Naive thymus-derived CD8-positive, alpha-beta T cell (primary cell): ENCODE measurements at regions not wholly inside any gene's neighbourhood (a gene's known extent, or its start where the extent isn't known, plus 50 kb on each side); places are given as distances from the start of the nearest gene placed in this dataset.
"Not testable (repeated sequence)": the region's sequence is repeated elsewhere in the genome, so short reads cannot be mapped to it uniquely, and the experiment has no call there.

Source experiments
- ATAC-seq, 2 donors: fragments of 150-1000 bp; cut with Tn5 transposase in 1 of 2; sonication (Bioruptor Pico), chemical (Tn5 transposase) in 1 of 2; 1 replicate in 1 of 2; 2 replicates in 1 of 2; pipeline ENCODE4 v1.10.0; 2021; ENCODE audit warnings: mild to moderate bottlenecking in 2 of 2, moderate library complexity in 2 of 2
- POLR2A ChIA-PET: fragments of 350-600 bp; sonication (Branson Sonifier 250); formaldehyde crosslinking; loops from one replicate; lab custom pipeline; 2021; ENCODE audit warnings: antibody characterized with exemption; lab: Charles Lee
- DNase-seq, 10 donors: peaks; one replicate each; pipeline versions ENCODE4 v3.0.0 to v3.0.0-alpha.2; 2020 to 2022
- H3K27ac Mint-ChIP-seq, 10 donors: one replicate each; pipeline ENCODE4 v1.8.0; 2020 to 2022; ENCODE audit warnings: mild to moderate bottlenecking in 10 of 10, mixed read lengths in 10 of 10, moderate library complexity in 4 of 10, inconsistent platforms in 1 of 10
- H3K27me3 Mint-ChIP-seq, 5 donors: one replicate each; pipeline ENCODE4 v1.8.0; 2021 to 2022; ENCODE audit warnings: mixed read lengths in 5 of 5
- H3K36me3 Mint-ChIP-seq, 3 donors: one replicate each; pipeline ENCODE4 v1.8.0; 2020 to 2022; ENCODE audit warnings: mixed read lengths in 3 of 3, mild to moderate bottlenecking in 2 of 3, inconsistent platforms in 1 of 3
- H3K4me1 Mint-ChIP-seq, 4 donors: one replicate each; pipeline ENCODE4 v1.8.0; 2021 to 2022; ENCODE audit warnings: mixed read lengths in 4 of 4
- H3K4me3 Mint-ChIP-seq, 10 donors: one replicate each; pipeline ENCODE4 v1.8.0; 2020 to 2022; ENCODE audit warnings: mild to moderate bottlenecking in 10 of 10, mixed read lengths in 10 of 10, moderate library complexity in 6 of 10, inconsistent platforms in 1 of 10
- H3K9me3 Mint-ChIP-seq, 9 donors: one replicate each; pipeline ENCODE4 v1.8.0; 2020 to 2022; ENCODE audit warnings: mixed read lengths in 9 of 9, mild to moderate bottlenecking in 3 of 9, inconsistent platforms in 1 of 9, moderate library complexity in 1 of 9

DNA sequence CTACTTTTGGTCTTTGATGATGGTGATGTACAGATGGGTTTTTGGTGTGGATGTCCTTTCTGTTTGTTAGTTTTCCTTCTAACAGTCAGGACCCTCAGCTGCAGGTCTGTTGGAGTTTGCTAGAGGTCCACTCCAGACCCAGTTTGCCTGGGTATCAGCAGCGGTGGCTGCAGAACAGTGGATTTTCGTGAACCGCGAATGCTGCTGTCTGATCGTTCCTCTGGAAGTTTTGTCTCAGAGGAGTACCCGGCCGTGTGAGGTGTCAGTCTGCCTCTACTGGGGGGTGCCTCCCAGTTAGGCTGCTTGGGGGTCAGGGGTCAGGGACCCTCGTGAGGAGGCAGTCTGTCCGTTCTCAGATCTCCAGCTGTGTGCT, 56.6 kb upstream of the TNFAIP8 start:
- not testable (repeated sequence) for DNase-seq, H3K27me3 Mint-ChIP-seq, ATAC-seq
- Mint-ChIP-seq H3K4me3 (peak overlapping the region; percentile 84 to 97 (median 92)), H3K36me3 (peaks cover 0 to 14% (median 11%) of the 10 kb centered on the region in 3 donors), H3K9me3 (peaks cover 0 to 31% (median 9%) of the 10 kb centered on the region in 9 donors), H3K27ac (peak overlapping the region; percentile 89 to 100 (median 99)), H3K4me1 (peaks cover 31 to 77% (median 54%) of the 10 kb centered on the region in 4 donors)
- POLR2A ChIA-PET = interaction anchor here (0.7 to 3.2 kb wide), 16 partner anchors 9 to 229 kb away, joined by 3 to 22 read pairs (median 6); partner anchors contain the start of gene DMXL1

DNA sequence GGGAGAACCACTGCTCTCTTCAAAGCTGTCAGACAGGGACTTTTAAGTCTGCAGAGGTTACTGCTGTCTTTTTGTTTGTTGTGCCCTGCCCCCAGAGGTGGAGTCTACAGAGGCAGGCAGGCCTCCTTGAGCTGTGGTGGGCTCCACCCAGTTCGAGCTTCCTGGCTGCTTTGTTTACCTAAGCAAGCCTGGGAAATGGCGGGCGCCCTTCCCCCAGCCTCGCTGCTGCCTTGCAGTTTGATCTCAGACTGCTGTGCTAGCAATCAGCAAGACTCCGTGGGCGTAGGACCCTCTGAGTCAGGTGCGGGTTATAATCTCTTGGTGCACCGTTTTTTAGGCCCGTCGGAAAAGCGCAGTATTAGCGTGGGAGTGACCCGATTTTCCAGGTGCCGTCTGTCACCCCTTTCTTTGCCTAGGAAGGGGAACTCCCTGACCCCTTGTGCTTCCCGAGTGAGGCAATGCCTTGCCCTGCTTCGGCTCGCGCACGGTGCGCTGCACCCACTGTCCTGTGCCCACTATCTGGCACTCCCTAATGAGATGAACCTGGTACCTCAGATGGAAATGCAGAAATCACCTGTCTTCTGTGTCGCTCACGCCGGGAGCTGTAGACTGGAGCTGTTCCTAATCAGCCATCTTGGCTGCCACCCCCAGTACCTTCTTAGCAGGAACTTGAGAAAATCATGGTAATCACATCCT, 56.1 kb upstream of the TNFAIP8 start:
- DNase-seq = peak; percentile 72 to 94 (median 89)
- Mint-ChIP-seq H3K4me3 (peak overlapping the region; percentile 84 to 97 (median 92)), H3K9me3 (peaks cover 0 to 26% (median 9%) of the 10 kb centered on the region in 9 donors), H3K4me1 (peaks cover 36 to 78% (median 58%) of the 10 kb centered on the region in 4 donors), H3K27ac (peak overlapping the region; percentile 89 to 100 (median 99)), H3K36me3 (peaks cover 0 to 13% (median 11%) of the 10 kb centered on the region in 3 donors)
- not testable (repeated sequence) for H3K27me3 Mint-ChIP-seq
- POLR2A ChIA-PET = interaction anchor here (0.7 to 3.2 kb wide), 19 partner anchors 10 to 312 kb away, joined by 3 to 22 read pairs (median 6); partner anchors contain the start of gene DMXL1
- peak; percentile 41 to 59 for ATAC-seq

DNA sequence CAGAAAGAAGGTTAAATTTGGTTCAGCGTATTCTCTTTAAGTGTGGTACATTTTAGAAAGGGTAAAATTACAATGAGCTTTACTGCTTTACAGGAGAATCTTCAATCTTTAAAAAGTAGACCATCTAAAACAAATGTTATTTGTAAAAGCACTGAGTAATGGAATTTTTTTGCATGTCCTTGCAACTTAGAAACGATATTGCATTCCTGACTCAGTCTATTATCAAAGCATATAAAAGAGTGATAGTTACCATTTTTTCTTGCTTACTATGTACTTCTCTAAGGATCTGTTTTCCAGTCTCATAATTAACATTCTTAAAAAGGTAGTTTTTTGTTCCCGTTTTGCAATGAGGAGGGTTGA, 55.5 kb upstream of the TNFAIP8 start:
- peak overlapping the region; percentile 84 to 97 (median 92) for H3K4me3 Mint-ChIP-seq
- H3K27me3 Mint-ChIP-seq = no peaks in the 10 kb centered on the region
- ATAC-seq (no peak), DNase-seq (no peak)
- POLR2A ChIA-PET = interaction anchor here (1.2 to 3.2 kb wide), 17 partner anchors 9 to 312 kb away, joined by 3 to 22 read pairs (median 6); partner anchors contain the start of gene DMXL1
- H3K9me3 Mint-ChIP-seq = peaks cover 0 to 21% (median 9%) of the 10 kb centered on the region in 9 donors
- H3K27ac Mint-ChIP-seq = peak overlapping the region; percentile 89 to 100 (median 99)
- H3K36me3 Mint-ChIP-seq = peaks cover 0 to 14% (median 12%) of the 10 kb centered on the region in 3 donors
- H3K4me1 Mint-ChIP-seq = peaks cover 36 to 83% (median 63%) of the 10 kb centered on the region in 4 donors

DNA sequence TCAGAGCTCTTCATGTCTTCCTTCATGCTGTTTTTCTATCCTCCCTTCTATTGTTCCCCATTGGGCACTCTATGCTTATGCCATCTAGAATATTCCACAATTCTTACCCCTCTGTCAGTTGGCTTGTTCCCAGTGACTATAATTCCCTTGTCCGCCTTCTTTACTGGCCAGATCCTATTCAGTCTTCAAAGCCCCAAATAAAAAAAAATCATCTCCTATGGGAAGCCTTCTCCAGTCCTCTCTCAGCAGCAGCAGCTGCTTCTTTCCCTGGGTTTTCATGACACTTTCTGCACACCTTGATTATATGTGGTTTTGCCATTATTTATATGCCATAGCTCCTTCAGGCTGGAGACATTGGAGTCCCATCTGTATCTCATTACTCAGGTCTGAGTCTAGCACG, 54.6 kb upstream of the TNFAIP8 start:
- Mint-ChIP-seq H3K4me3 (peak overlapping the region; percentile 84 to 97 (median 92)), H3K4me1 (peaks cover 41 to 89% (median 72%) of the 10 kb centered on the region in 4 donors), H3K9me3 (peaks cover 0 to 18% (median 9%) of the 10 kb centered on the region in 9 donors), H3K27ac (peak overlapping the region; percentile 89 to 100 (median 99)), H3K27me3 (no peaks in the 10 kb centered on the region), H3K36me3 (peaks cover 0 to 20% (median 13%) of the 10 kb centered on the region in 3 donors)
- no peak for DNase-seq
- no peak for ATAC-seq
- POLR2A ChIA-PET = interaction anchor here (1.3 to 3.2 kb wide), 11 partner anchors 8 to 313 kb away, joined by 3 to 22 read pairs (median 16); partner anchors contain the start of gene DMXL1

DNA sequence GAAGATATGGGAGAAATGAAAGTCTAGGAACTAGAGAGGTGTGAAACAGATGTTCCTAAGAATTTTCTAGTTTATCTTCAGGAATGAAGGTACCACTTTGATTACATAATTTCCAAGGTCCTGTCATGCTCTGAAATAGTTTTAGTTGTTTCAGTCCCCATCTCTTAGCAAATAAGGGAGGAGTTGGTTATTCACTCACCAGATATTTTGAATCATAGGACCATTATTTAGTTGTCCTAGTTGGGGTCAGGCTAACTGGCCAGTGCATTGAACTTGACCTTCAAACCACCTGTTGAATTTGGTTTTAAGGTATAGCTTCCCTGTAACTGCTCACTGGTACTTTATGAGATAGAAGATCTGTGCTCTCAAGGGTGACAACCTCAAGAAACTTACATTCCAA, 53.9 kb upstream of the TNFAIP8 start:
- Mint-ChIP-seq H3K27ac (peak overlapping the region; percentile 85 to 100 (median 97)), H3K36me3 (peaks cover 0 to 18% (median 12%) of the 10 kb centered on the region in 3 donors), H3K4me3 (peak overlapping the region in 9 of 10 donors; percentile 19 to 89 (median 71)), H3K9me3 (peaks cover 0 to 15% (median 9%) of the 10 kb centered on the region in 9 donors), H3K4me1 (peaks cover 43 to 92% (median 75%) of the 10 kb centered on the region in 4 donors), H3K27me3 (no peaks in the 10 kb centered on the region)
- no peak for DNase-seq
- POLR2A ChIA-PET = interaction anchor here (0.9 to 3.4 kb wide), 7 partner anchors 11 to 62 kb away, joined by 3 to 31 read pairs (median 4); no protein-coding TSS in a partner anchor
- ATAC-seq = no peak

DNA sequence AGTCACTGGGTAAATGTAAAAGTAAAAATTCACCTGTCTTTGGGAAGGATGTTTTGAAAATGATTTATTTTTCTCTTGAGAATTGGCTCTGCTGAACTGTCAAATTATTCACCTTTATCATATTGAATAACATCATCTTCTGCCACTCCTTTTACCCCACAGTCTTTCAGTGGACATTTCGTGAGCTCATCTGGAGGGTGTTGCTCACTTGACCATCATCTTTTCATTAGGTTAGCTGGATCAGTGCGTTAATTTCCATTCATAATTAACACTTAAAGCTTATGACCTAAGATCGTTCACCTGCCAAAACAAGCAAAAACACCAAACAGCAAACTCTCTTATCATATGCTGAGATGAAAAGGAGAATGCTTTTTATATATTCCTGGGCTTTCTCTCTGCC, 53.4 kb upstream of the TNFAIP8 start:
- H3K27ac Mint-ChIP-seq = peak overlapping the region; percentile 85 to 100 (median 97)
- no peak for ATAC-seq
- POLR2A ChIA-PET = interaction anchor here (0.7 to 3.4 kb wide), 7 partner anchors 11 to 231 kb away, joined by 3 to 31 read pairs (median 3); partner anchors contain the start of gene DMXL1
- H3K36me3 Mint-ChIP-seq = peaks cover 0 to 18% (median 11%) of the 10 kb centered on the region in 3 donors
- peak overlapping the region; percentile 13 to 89 (median 70) for H3K4me3 Mint-ChIP-seq
- no peak for DNase-seq
- H3K4me1 Mint-ChIP-seq = peaks cover 43 to 93% (median 80%) of the 10 kb centered on the region in 4 donors
- H3K9me3 Mint-ChIP-seq = peaks cover 0 to 13% (median 9%) of the 10 kb centered on the region in 9 donors
- no peaks in the 10 kb centered on the region for H3K27me3 Mint-ChIP-seq

DNA sequence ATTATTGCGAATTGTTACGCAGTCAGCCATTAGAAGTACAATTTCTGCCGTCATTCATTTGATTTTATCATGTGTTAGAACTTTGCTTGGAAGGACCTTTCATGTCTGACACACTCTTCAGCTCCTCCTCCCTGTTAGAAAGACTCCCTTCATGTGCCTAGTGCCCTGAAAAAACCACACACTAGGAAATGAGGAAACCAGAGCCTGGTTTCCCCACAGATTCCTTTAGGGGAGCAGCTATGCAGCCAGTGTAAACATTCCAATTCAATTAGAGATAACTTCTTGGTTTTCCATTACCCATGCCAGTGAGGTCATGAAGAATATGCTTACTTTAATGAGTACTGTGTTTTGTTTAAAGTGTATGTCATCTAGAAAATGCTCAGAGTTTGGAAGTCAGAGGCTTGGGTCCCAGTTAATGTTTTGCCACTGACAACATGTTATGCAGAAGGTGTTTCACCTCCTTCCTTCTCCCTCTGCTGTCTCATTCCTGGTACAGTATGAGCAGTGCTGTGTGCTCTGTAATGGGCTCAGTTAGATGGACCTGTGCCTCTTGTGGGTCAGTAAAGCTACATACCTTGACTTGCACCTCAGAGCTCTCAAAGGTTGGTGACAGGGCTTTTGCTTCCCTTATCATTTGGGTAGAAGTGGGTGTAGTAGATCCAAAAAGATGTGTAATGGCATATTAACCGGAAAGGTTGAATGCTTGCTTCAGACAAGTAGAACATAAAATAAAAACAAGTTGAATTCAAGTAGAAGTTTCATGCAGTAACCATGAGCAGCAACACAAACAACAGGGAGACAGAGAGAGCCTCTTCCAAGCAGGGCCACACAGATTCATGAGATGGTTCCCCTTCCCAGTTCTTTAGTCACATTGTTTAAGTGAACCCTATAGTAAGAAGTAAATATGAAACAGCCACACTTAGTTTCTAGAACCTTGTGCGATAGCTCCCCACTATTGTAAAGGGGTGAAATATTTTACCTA, 52.6 kb upstream of the TNFAIP8 start:
- POLR2A ChIA-PET = interaction anchor here (0.6 to 3.4 kb wide), 10 partner anchors 10 to 232 kb away, joined by 3 to 31 read pairs (median 5); partner anchors contain the start of gene DMXL1
- Mint-ChIP-seq H3K4me3 (peak overlapping the region; percentile 31 to 89 (median 72)), H3K9me3 (peaks cover 0 to 13% (median 8%) of the 10 kb centered on the region in 9 donors), H3K4me1 (peaks cover 44 to 95% (median 84%) of the 10 kb centered on the region in 4 donors), H3K27ac (peak overlapping the region; percentile 85 to 100 (median 97)), H3K27me3 (no peaks in the 10 kb centered on the region), H3K36me3 (peaks cover 0 to 19% (median 12%) of the 10 kb centered on the region in 3 donors)
- peak in 1 of 10 donors; percentile 34 for DNase-seq
- peak; percentile 52 to 71 for ATAC-seq

DNA sequence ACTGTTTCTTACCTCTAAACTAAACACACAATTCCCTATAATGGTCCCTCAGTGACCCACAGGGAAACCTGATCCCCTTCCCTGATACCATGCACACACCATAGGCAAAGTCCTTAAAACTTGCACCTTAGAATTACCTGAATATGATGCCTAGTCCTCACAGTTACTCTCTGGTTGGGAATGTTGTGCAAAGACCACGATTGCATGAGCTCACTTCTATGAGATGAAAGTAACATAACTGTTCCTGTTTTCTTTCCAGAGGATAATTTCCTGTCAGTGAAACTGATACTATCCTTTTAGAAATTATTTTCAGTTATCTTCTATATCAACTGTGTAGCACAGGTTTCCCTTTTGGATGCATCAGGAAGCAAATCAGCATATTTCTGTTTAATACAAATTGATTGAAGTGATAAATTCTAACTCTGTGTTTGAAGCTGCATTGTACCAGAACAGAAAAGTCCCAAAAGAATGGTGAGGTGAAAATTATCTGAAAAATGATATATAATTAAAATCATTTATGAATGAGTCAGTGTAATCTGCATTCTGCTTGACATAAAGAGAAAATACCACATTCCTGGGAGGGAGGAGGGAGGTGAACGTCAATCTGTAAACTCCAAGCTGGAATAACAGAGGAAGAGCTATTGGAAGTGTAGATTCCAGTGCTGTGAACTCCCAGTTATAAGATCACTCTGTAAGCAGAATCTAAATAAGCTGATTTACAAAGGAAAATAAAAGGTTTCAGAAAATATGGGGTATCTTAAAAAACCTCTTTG, 51.2 kb upstream of the TNFAIP8 start:
- Mint-ChIP-seq H3K27ac (peak overlapping the region; percentile 85 to 100 (median 97)), H3K36me3 (peaks cover 0 to 23% (median 19%) of the 10 kb centered on the region in 3 donors), H3K4me3 (peak overlapping the region; percentile 16 to 89 (median 72)), H3K4me1 (peaks cover 54 to 98% (median 91%) of the 10 kb centered on the region in 4 donors), H3K27me3 (no peaks in the 10 kb centered on the region), H3K9me3 (peaks cover 0 to 9% (median 0%) of the 10 kb centered on the region in 9 donors)
- no peak for ATAC-seq
- no peak for DNase-seq
- POLR2A ChIA-PET = interaction anchor here (0.6 to 3.4 kb wide), 7 partner anchors 9 to 68 kb away, joined by 3 to 31 read pairs (median 8); no protein-coding TSS in a partner anchor
